Gastrocnemius medialis (tissue), 4 donors: ENCODE measurements at regions not wholly inside any gene's neighbourhood (a gene's known extent, or its start where the extent isn't known, plus 50 kb on each side); places are given as distances from the start of the nearest gene placed in this dataset.

ENCODE experiments used
- POLR2A ChIP-seq, 2 donors: fragments of 450-650 bp; IDR thresholded peaks; one replicate each; pipeline ENCODE4 v1.6.1; 2017; ENCODE audit warnings: antibody characterized with exemption in 2 of 2, mild to moderate bottlenecking in 2 of 2, moderate library complexity in 2 of 2
- TF ChIP-seq, protein P1 (sequence below), 5 experiments: fragments of 450-650 bp in 3 of 5; fragments of 200-600 bp in 2 of 5; sonication (generic) in 2 of 5; IDR thresholded peaks in 4 of 5; conservative IDR thresholded peaks in 1 of 5; 1 replicate in 4 of 5; 2 replicates in 1 of 5; pipeline ENCODE4 v1.5.1; 2016 to 2019; ENCODE audit warnings: antibody characterized with exemption in 5 of 5, mild to moderate bottlenecking in 3 of 5, moderate library complexity in 3 of 5

DNA sequence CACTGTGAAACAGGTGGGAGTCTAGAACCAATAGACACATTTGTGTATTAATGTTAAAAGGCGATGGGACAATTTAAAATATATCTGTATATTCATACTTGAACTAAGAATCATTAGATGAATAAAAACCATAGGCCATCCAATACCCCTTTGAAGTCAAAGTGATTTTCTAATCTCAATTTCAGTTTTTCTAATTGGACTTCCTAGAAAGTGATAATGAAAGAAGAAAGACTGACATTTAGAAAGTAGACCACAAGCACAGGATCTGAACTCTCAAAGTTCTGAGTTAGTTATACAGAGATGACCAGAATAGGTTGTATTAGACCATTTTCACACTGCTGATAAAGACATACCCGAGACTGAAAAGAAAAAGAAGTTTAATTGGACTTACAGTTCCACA, 412.8 kb upstream of the PIK3R1 start:
- no peak for TF ChIP-seq POLR2A (IDR thresholded peaks at IDR 0.05)
- TF ChIP-seq, protein P1, sequence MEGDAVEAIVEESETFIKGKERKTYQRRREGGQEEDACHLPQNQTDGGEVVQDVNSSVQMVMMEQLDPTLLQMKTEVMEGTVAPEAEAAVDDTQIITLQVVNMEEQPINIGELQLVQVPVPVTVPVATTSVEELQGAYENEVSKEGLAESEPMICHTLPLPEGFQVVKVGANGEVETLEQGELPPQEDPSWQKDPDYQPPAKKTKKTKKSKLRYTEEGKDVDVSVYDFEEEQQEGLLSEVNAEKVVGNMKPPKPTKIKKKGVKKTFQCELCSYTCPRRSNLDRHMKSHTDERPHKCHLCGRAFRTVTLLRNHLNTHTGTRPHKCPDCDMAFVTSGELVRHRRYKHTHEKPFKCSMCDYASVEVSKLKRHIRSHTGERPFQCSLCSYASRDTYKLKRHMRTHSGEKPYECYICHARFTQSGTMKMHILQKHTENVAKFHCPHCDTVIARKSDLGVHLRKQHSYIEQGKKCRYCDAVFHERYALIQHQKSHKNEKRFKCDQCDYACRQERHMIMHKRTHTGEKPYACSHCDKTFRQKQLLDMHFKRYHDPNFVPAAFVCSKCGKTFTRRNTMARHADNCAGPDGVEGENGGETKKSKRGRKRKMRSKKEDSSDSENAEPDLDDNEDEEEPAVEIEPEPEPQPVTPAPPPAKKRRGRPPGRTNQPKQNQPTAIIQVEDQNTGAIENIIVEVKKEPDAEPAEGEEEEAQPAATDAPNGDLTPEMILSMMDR (IDR thresholded peaks at IDR 0.05 in 4 of 5, conservative IDR thresholded peaks at IDR 0.05 in 1 of 5) = no peak
